GM12878 (cell line): ENCODE measurements at regions not wholly inside any gene's neighbourhood (a gene's known extent, or its start where the extent isn't known, plus 50 kb on each side); places are given as distances from the start of the nearest gene placed in this dataset.

Experiments used
- ATAC-seq: fragments of 200-7000 bp; cut with Tn5 transposase; 3 replicates; pipeline ENCODE4 v1.9.1; 2020; ENCODE audit warnings: mild to moderate bottlenecking, moderate library complexity
- BruUV-seq: library from RNA; stranded (reverse); fragments of 400-500 nt; replicated peaks from 2 replicates; lab custom pipeline; 2021; lab: Mats Ljungman, UMichigan
- CTCF ChIA-PET: fragments of 300-600 bp; sonication (Branson Sonifier 250); formaldehyde crosslinking; extraction: SDS; loops from one replicate; lab custom pipeline; 2021; ENCODE audit warnings: inconsistent platforms; lab: Yijun Ruan, JAX
- POLR2A ChIA-PET: fragments of 350-600 bp; formaldehyde crosslinking; extraction: SDS; loops from one replicate; lab custom pipeline; 2021; ENCODE audit warnings: inconsistent platforms; lab: Charles Lee
- RAD21 ChIA-PET: fragments of 300-600 bp; sonication (Branson Sonifier 250); formaldehyde crosslinking; loops from one replicate; lab custom pipeline; 2023; ENCODE audit warnings: antibody characterized with exemption; ENCODE audit not compliant: unreplicated experiment; lab: Charles Lee
- SMC1A ChIA-PET: fragments of 300-600 bp; sonication (Branson Sonifier 250); formaldehyde crosslinking; loops from one replicate; lab custom pipeline; 2023; ENCODE audit not compliant: unreplicated experiment, uncharacterized antibody; lab: Charles Lee
- DNase-seq: peaks from one replicate; pipeline ENCODE4 v3.0.0-alpha.2; 2011; ENCODE audit warnings: low read depth, low spot score
- FAIRE-seq: peaks from 3 replicates; lab custom pipeline; 2011; peaks lifted over from hg19 to GRCh38; lab: Jason Lieb, UNC
- H2AFZ ChIP-seq: 2 replicates; pipeline ENCODE4 v1.6.0; 2011; ENCODE audit warnings: low read depth, low read length, control low read depth; ENCODE audit not compliant: control insufficient read depth
- H3K27ac ChIP-seq: 2 replicates; pipeline ENCODE4 v1.5.1; 2011; ENCODE audit warnings: control low read depth; ENCODE audit not compliant: control insufficient read depth, insufficient read depth
- H3K27me3 ChIP-seq, 2 experiments: replicated peaks in 1 of 2; 2 replicates each; pipeline versions ENCODE4 v1.6.0 to v1.6.1; 2011; ENCODE audit warnings: low read length in 1 of 2; ENCODE audit not compliant: control insufficient read depth in 2 of 2, insufficient read depth in 2 of 2
- H3K36me3 ChIP-seq, 2 experiments: 2 replicates each; pipeline ENCODE4 v1.5.1; 2011; ENCODE audit warnings: low read length in 1 of 2; ENCODE audit not compliant: control insufficient read depth in 2 of 2, insufficient read depth in 2 of 2
- H3K4me1 ChIP-seq: 2 replicates; pipeline ENCODE4 v1.6.1; 2011; ENCODE audit warnings: mild to moderate bottlenecking, low read length, moderate library complexity, mixed read lengths; ENCODE audit not compliant: control insufficient read depth, insufficient read depth
- H3K4me2 ChIP-seq: 2 replicates; pipeline ENCODE4 v1.6.0; 2011; ENCODE audit warnings: control low read depth; ENCODE audit not compliant: control insufficient read depth, insufficient read depth
- H3K4me3 ChIP-seq: fragments of 200-600 bp; sonication (generic); 2 replicates; pipeline ENCODE4 v1.5.1; 2016
- H3K79me2 ChIP-seq: 2 replicates; pipeline ENCODE4 v1.6.0; 2011; ENCODE audit warnings: low read length; ENCODE audit not compliant: control insufficient read depth, insufficient read depth
- H3K9ac ChIP-seq: 2 replicates; pipeline ENCODE4 v1.8.0; 2011; ENCODE audit warnings: low read length, control low read depth, mixed read lengths; ENCODE audit not compliant: control insufficient read depth, insufficient read depth
- H3K9me3 ChIP-seq: replicated peaks from 3 replicates; pipeline ENCODE4 v1.5.1; 2011; ENCODE audit warnings: mild to moderate bottlenecking, low read length; ENCODE audit not compliant: control insufficient read depth, insufficient read depth
- H4K20me1 ChIP-seq: 2 replicates; pipeline ENCODE4 v1.6.0; 2011; ENCODE audit not compliant: control insufficient read depth, insufficient read depth
- CHD2 ChIP-seq: IDR thresholded peaks from 2 replicates; pipeline ENCODE4 v1.6.1; 2011; ENCODE audit warnings: low read depth, low read length, improper control_type of control experiment, borderline replicate concordance
- CHD4 ChIP-seq: fragments of 200-600 bp; sonication (generic); IDR thresholded peaks from 2 replicates; pipeline ENCODE4 v1.6.1; 2016; ENCODE audit warnings: mild to moderate bottlenecking
- E4F1 ChIP-seq: fragments of 450-650 bp; IDR thresholded peaks from 2 replicates; pipeline ENCODE4 v1.6.1; 2018; ENCODE audit warnings: borderline replicate concordance, mild to moderate bottlenecking; ENCODE audit not compliant: partially characterized antibody
- GABPA ChIP-seq: IDR thresholded peaks from 2 replicates; pipeline ENCODE4 v1.6.1; 2014; ENCODE audit warnings: antibody characterized with exemption, low read depth, mild to moderate bottlenecking, inconsistent platforms
- JUNB ChIP-seq: IDR thresholded peaks from 2 replicates; pipeline ENCODE4 v1.6.1; 2016; ENCODE audit warnings: antibody characterized with exemption, mild to moderate bottlenecking
- MXI1 ChIP-seq: fragments of 150-350 bp; IDR thresholded peaks from 2 replicates; pipeline ENCODE4 v1.6.1; 2011; ENCODE audit warnings: low read depth, mild to moderate bottlenecking, inconsistent platforms, low read length, improper control_type of control experiment
- NBN ChIP-seq: fragments of 450-650 bp; IDR thresholded peaks from 2 replicates; pipeline ENCODE4 v1.6.1; 2016
- NFXL1 ChIP-seq: fragments of 450-650 bp; IDR thresholded peaks from 2 replicates; pipeline ENCODE4 v1.6.1; 2017; ENCODE audit warnings: antibody characterized with exemption, mild to moderate bottlenecking, borderline replicate concordance
- REST ChIP-seq: IDR thresholded peaks from 2 replicates; pipeline ENCODE4 v1.6.1; 2012; ENCODE audit warnings: mild to moderate bottlenecking, low read depth, low read length
- SKIL ChIP-seq: fragments of 450-650 bp; IDR thresholded peaks from 2 replicates; pipeline ENCODE4 v1.6.1; 2017; ENCODE audit warnings: mild to moderate bottlenecking, low read depth, inconsistent platforms; ENCODE audit not compliant: poor library complexity, severe bottlenecking
- SP1 ChIP-seq: IDR thresholded peaks from one replicate; pipeline ENCODE4 v1.6.1; 2011; ENCODE audit warnings: low read depth, low read length
- SREBF2 ChIP-seq: IDR thresholded peaks from 2 replicates; pipeline ENCODE4 v1.6.1; 2012; ENCODE audit warnings: mild to moderate bottlenecking, low read length
- STAT3 ChIP-seq: IDR thresholded peaks from 2 replicates; pipeline ENCODE4 v1.6.1; 2011; ENCODE audit warnings: low read depth, low read length, improper control_type of control experiment
- TAF1 ChIP-seq: IDR thresholded peaks from 2 replicates; pipeline ENCODE4 v1.6.1; 2011; ENCODE audit warnings: mild to moderate bottlenecking, low read depth, low read length, borderline replicate concordance
- YY1 ChIP-seq: IDR thresholded peaks from 2 replicates; pipeline ENCODE4 v1.6.1; 2011; ENCODE audit warnings: low read depth, mild to moderate bottlenecking, low read length
- WGBS: methylation state at CpG from one replicate; pipeline ENCODE4 v1.1.6; 2016; ENCODE audit warnings: low lambda C conversion rate; ENCODE audit not compliant: insufficient replicate concordance, insufficient coverage; ENCODE audit errors: missing lambda C conversion rate; 5-methylcytosine and 5-hydroxymethylcytosine counted together
- in situ Hi-C: fragments of 300-500 bp; cut with MboI; formaldehyde crosslinking; loops from 9 replicates; pipeline ENCODE4 v1.14.3; 2018; ENCODE audit warnings: mixed read lengths
- intact Hi-C: fragments of 100-400 bp; cut with micrococcal nuclease; formaldehyde crosslinking; loops from one replicate; pipeline ENCODE4 v1.14.2; 2022; ENCODE audit not compliant: unreplicated experiment

- H3K9ac ChIP-seq: no peak overlapping the region
- ATAC-seq (no peak), DNase-seq (no peak), FAIRE-seq (no peak)
- CTCF ChIA-PET: interaction anchor here (1.0 to 1.6 kb wide), 3 partner anchors 10 to 133 kb away, joined by 3 read pairs; partner anchors contain the start of gene EDN1
- H3K27ac ChIP-seq: no peak overlapping the region
- RAD21 ChIA-PET: interaction anchor here (0.6 to 1.0 kb wide), 2 partner anchors 59 to 61 kb away, joined by 3 read pairs; no protein-coding TSS in a partner anchor
- in situ Hi-C loops (no loop called here), intact Hi-C loops (no loop called here)
- H3K4me2 ChIP-seq: no peak overlapping the region
- 100% methylated on average over 1 of the region's 1 CpG for WGBS
- no peak overlapping the region for H2AFZ ChIP-seq
- SMC1A ChIA-PET: interaction anchor here (0.9 to 1.9 kb wide), 3 partner anchors 10 to 125 kb away, joined by 3 to 7 read pairs (median 4); no protein-coding TSS in a partner anchor
- POLR2A ChIA-PET: no interaction called here
- no peaks in the 10 kb centered on the region for H3K4me1 ChIP-seq
- H3K4me3 ChIP-seq: no peak overlapping the region
- no peaks in the 10 kb centered on the region; the same call in 2 of the 3 replicates for H3K9me3 ChIP-seq
- BruUV-seq: no TSS peak
- H3K79me2 ChIP-seq: no peaks in the 10 kb centered on the region
- no peaks in the 10 kb centered on the region for H3K27me3 ChIP-seq
- H3K36me3 ChIP-seq: no peaks in the 10 kb centered on the region
- TF ChIP-seq NFXL1 (no peak), TAF1 (no peak), CHD2 (no peak), SP1 (no peak), MXI1 (no peak), JUNB (no peak), YY1 (no peak), NBN (no peak), SKIL (no peak), GABPA (no peak), E4F1 (no peak), STAT3 (no peak), CHD4 (no peak), SREBF2 (no peak), REST (no peak)
- H4K20me1 ChIP-seq: no peaks in the 10 kb centered on the region
Observed at GRCh38 chr6:12423832-12424231, 133.7 kb downstream of the EDN1 start.
